ENCODE measurements at regions not wholly inside any gene's neighbourhood (a gene's known extent, or its start where the extent isn't known, plus 50 kb on each side); places are given as distances from the start of the nearest gene placed in this dataset.

DNA sequence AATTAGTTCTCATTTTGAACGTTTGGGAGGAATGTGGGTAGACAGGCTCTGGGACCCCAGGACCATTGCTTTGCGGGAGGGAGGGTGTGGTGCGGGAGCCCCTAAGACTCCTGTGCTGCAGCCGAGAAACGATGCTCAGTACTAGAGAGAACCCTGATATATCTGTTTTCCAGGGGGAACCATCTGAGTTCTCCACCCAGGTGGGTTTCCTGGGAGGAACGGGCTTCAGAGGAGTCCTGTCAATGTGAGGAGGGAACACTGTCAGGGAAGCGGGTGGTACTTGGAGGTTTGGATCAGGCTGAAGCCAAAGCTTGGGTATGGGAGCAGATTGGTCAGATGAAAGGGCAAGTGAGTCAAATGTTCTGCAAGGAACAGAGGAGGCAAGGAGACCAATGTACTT is 358.0 kb downstream of the FGF9 start:
- Histone ChIP-seq H3K79me2 (ENCODE audit: insufficient read depth, low read length) (no peaks in the 10 kb centered on the region), H3K9me3 (ENCODE audit: insufficient read depth, low read depth, low read length) (peaks cover 2% of the 10 kb centered on the region), H3K4me2 (ENCODE audit: low read length) (no peak overlapping the region), H3K9ac (ENCODE audit: low read length) (no peak overlapping the region), H3K4me1 (ENCODE audit: insufficient read depth, low read length) (no peaks in the 10 kb centered on the region), H4K20me1 (ENCODE audit: insufficient read depth, low read length) (no peaks in the 10 kb centered on the region), H3K27ac (ENCODE audit: low read depth, low read length) (no peak overlapping the region), H3K27me3 (ENCODE audit: insufficient read depth, low read length) (no peaks in the 10 kb centered on the region), H3K4me3 (ENCODE audit: insufficient read depth, low read depth, low read length) (no peak overlapping the region), H2AFZ (ENCODE audit: low read depth, low read length) (no peak overlapping the region), H3K36me3 (ENCODE audit: insufficient read depth, low read length) (no peaks in the 10 kb centered on the region)
- FAIRE-seq (no peak), DNase-seq (ENCODE audit: low read depth) (no peak)
- Mint-ChIP-seq H3K27ac (ENCODE audit: unreplicated experiment) (no peak overlapping the region), H3K4me3 (ENCODE audit: unreplicated experiment) (no peak overlapping the region), H3K4me1 (ENCODE audit: low read depth, unreplicated experiment) (peaks cover 6% of the 10 kb centered on the region), H3K9me3 (ENCODE audit: unreplicated experiment) (no peaks in the 10 kb centered on the region), H3K36me3 (ENCODE audit: low read depth, unreplicated experiment) (no peaks in the 10 kb centered on the region), H3K27me3 (ENCODE audit: low read depth, unreplicated experiment) (peaks cover 26% of the 10 kb centered on the region)
- TF ChIP-seq, protein P1, sequence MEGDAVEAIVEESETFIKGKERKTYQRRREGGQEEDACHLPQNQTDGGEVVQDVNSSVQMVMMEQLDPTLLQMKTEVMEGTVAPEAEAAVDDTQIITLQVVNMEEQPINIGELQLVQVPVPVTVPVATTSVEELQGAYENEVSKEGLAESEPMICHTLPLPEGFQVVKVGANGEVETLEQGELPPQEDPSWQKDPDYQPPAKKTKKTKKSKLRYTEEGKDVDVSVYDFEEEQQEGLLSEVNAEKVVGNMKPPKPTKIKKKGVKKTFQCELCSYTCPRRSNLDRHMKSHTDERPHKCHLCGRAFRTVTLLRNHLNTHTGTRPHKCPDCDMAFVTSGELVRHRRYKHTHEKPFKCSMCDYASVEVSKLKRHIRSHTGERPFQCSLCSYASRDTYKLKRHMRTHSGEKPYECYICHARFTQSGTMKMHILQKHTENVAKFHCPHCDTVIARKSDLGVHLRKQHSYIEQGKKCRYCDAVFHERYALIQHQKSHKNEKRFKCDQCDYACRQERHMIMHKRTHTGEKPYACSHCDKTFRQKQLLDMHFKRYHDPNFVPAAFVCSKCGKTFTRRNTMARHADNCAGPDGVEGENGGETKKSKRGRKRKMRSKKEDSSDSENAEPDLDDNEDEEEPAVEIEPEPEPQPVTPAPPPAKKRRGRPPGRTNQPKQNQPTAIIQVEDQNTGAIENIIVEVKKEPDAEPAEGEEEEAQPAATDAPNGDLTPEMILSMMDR (IDR thresholded peaks at IDR 0.05; ENCODE audit: insufficient read depth, low read depth, low read length) = no peak
- TF ChIP-seq EZH2 (IDR thresholded peaks at IDR 0.05; ENCODE audit: insufficient read depth, low read length) = no peak

DNA sequence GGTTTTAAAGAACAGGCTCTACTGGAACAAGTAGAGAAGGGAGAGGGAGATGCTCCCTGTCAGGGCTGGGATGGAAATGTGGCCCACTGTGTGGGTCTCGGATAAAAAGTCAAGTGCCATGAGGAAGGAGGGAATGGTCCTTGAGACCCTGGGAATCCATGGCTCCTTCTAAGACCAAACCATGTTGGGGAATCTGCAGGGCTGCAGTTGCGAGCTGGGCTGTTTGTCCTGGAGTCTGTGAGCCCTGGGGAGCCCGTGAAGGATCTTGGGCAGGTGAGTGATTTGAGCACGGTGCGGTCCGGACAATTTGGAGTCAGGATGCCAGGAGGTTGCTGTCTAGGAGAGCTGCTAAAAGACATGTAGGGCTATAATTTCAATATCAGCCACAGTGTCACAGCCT is 359.4 kb downstream of the FGF9 start:
- Histone ChIP-seq H3K27ac (ENCODE audit: low read depth, low read length) (no peak overlapping the region), H3K36me3 (ENCODE audit: insufficient read depth, low read length) (no peaks in the 10 kb centered on the region), H3K9me3 (ENCODE audit: insufficient read depth, low read depth, low read length) (peaks cover 2% of the 10 kb centered on the region), H3K27me3 (ENCODE audit: insufficient read depth, low read length) (no peaks in the 10 kb centered on the region), H3K79me2 (ENCODE audit: insufficient read depth, low read length) (no peaks in the 10 kb centered on the region), H3K4me2 (ENCODE audit: low read length) (no peak overlapping the region), H4K20me1 (ENCODE audit: insufficient read depth, low read length) (no peaks in the 10 kb centered on the region), H3K9ac (ENCODE audit: low read length) (no peak overlapping the region), H3K4me3 (ENCODE audit: insufficient read depth, low read depth, low read length) (no peak overlapping the region), H2AFZ (ENCODE audit: low read depth, low read length) (no peak overlapping the region), H3K4me1 (ENCODE audit: insufficient read depth, low read length) (no peaks in the 10 kb centered on the region)
- Mint-ChIP-seq H3K27ac (ENCODE audit: unreplicated experiment) (no peak overlapping the region), H3K9me3 (ENCODE audit: unreplicated experiment) (no peaks in the 10 kb centered on the region), H3K4me3 (ENCODE audit: unreplicated experiment) (no peak overlapping the region), H3K27me3 (ENCODE audit: low read depth, unreplicated experiment) (peaks cover 26% of the 10 kb centered on the region), H3K36me3 (ENCODE audit: low read depth, unreplicated experiment) (no peaks in the 10 kb centered on the region), H3K4me1 (ENCODE audit: low read depth, unreplicated experiment) (peaks cover 6% of the 10 kb centered on the region)
- TF ChIP-seq, protein P1 (IDR thresholded peaks at IDR 0.05; ENCODE audit: insufficient read depth, low read depth, low read length) = no peak
- no peak for TF ChIP-seq EZH2 (IDR thresholded peaks at IDR 0.05; ENCODE audit: insufficient read depth, low read length)
- DNase-seq (ENCODE audit: low read depth) (no peak), FAIRE-seq (no peak)

DNA sequence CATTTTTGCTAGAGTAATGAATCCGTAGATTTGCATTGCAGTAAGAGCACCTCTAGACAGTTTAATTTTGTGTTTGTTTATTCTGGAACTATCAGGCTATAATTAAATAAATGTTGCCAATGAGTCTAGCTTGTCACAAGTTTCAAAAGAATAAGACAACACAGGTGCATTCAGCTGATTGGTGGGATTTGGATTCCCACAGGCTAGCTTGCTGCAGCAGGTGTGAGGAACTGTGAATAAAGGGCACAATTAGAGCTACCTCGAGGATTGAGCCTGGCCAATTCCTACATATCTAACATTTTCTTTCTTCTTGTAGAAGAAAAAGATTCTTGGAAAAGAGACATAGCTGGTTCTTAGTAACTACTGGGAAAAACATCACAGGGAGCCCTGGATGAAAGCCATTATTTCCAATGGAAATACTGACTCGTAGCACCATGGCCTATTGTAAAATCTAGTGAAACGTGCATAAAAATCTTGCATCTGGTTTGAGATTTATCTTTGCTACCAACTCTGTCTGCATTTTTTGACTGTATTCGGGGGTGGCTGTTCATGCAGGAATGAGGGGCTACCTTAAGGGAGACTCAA is 360.9 kb downstream of the FGF9 start:
- Histone ChIP-seq H3K9ac (ENCODE audit: low read length) (no peak overlapping the region), H3K27me3 (ENCODE audit: insufficient read depth, low read length) (no peaks in the 10 kb centered on the region), H3K79me2 (ENCODE audit: insufficient read depth, low read length) (no peaks in the 10 kb centered on the region), H3K27ac (ENCODE audit: low read depth, low read length) (no peak overlapping the region), H3K9me3 (ENCODE audit: insufficient read depth, low read depth, low read length) (peaks cover 2% of the 10 kb centered on the region), H3K4me2 (ENCODE audit: low read length) (no peak overlapping the region), H2AFZ (ENCODE audit: low read depth, low read length) (no peak overlapping the region), H4K20me1 (ENCODE audit: insufficient read depth, low read length) (no peaks in the 10 kb centered on the region), H3K4me3 (ENCODE audit: insufficient read depth, low read depth, low read length) (no peak overlapping the region), H3K36me3 (ENCODE audit: insufficient read depth, low read length) (no peaks in the 10 kb centered on the region), H3K4me1 (ENCODE audit: insufficient read depth, low read length) (no peaks in the 10 kb centered on the region)
- TF ChIP-seq EZH2 (IDR thresholded peaks at IDR 0.05; ENCODE audit: insufficient read depth, low read length) = no peak
- TF ChIP-seq, protein P1 (IDR thresholded peaks at IDR 0.05; ENCODE audit: insufficient read depth, low read depth, low read length) = no peak
- peaks cover 26% of the 10 kb centered on the region for H3K27me3 Mint-ChIP-seq (ENCODE audit: low read depth, unreplicated experiment)
- no peak overlapping the region for H3K4me3 Mint-ChIP-seq (ENCODE audit: unreplicated experiment)
- no peak for FAIRE-seq
- H3K36me3 Mint-ChIP-seq (ENCODE audit: low read depth, unreplicated experiment) = no peaks in the 10 kb centered on the region
- no peak overlapping the region for H3K27ac Mint-ChIP-seq (ENCODE audit: unreplicated experiment)
- DNase-seq (ENCODE audit: low read depth) = no peak
- no peaks in the 10 kb centered on the region for H3K9me3 Mint-ChIP-seq (ENCODE audit: unreplicated experiment)
- H3K4me1 Mint-ChIP-seq (ENCODE audit: low read depth, unreplicated experiment) = peaks cover 6% of the 10 kb centered on the region
